GM18858 (cell line): ENCODE measurements at regions not wholly inside any gene's neighbourhood (a gene's known extent, or its start where the extent isn't known, plus 50 kb on each side); places are given as distances from the start of the nearest gene placed in this dataset.

Experiments
- ATAC-seq: cut with Tn5 transposase; IDR thresholded peaks from one replicate; pipeline ENCODE4 v1.9.1; 2021; ENCODE audit not compliant: unreplicated experiment

DNA sequence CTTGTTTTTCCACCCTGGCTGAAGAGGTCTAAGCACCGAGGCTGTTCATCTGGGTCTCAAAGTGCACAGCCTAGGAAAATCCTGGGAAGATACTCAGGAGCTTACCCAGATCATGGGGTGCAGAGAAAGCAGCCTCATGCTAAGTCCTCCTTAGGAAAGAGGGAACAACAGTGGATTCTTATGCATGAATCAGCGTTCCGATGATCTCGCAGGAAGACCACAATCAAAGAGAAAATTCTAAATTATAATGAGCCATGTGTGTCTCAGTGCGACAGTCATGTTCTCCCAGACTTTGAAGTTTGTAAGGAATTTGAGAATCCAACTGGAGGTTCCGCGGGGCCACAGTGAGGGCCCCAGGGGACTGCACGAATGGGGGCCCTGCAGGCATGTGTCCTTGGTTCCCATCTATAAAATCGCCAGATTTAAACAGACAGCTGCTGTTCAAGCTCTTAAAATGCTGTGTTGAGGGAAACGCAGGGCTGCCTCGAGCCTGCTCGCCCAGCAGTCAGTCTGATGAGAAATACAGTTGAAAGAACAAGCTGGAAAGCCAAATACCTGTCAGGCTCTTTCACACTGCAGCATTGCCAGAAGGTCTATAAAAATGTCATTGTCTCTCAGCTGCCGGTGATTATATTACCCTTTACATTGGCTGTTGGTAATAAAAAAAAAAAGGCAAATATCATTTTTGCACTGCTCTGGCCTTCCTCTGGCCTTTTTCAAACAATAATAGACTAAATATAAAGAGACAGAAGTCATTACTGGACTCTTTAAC lies 152.1 kb downstream of the PMP22 start:
- ATAC-seq: no peak

DNA sequence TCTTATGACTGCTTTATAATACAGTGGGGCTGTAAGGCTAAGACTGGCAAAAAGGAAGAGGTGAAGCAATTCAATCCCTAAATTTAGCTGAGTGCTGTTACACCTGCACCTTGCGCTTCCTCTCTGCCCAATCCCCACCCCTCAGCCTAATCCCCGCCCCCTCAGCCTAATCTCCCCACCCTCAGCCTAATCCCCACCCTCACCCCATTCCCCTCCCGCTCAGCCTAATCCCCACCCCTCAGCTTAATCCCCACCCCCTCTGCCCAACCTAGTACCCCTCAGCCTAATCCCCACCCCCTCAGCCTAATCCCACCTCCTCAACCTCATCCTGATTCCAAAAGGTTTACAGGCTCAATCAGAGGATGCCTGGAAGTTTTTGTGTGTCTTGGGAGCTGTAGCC lies 155.5 kb downstream of the PMP22 start:
- no peak for ATAC-seq

DNA sequence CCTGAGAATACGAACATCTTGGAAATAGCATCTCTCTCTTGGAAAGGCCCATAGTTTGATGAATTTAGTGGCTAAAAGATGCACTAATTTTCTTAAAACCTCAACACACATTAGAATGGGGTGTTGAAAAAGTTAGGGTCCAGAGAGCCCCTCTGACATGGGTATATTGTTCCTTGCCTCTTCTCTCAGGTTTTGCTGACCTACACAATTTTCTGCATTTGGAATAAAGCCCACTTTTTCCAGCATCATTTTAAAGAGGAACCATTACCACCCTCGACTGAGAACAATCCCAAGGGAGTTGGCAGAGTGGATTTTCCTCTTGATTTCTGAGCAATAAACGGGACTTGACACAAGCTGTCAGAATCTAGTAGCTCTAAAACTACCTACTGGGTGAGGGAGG lies 156.1 kb downstream of the PMP22 start:
- no peak for ATAC-seq

DNA sequence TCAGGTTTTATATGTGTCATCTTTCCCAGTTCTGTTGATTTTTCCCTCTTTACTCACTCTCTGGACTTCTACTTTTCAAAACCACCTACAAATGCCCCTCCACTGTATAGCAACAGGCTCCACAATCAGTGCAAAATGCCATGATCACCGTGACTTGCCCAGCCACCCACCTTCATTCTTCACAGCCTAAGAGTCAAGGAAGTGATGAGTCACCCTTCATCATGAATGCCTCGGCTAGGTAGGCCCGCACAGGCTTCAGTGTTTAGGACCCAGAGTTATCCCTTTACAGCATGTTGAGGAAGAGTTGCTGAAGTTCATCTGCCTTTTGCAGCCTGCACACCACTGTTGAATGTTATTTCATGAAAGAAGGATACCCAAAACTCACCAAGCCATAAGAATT lies 158.6 kb downstream of the PMP22 start:
- ATAC-seq: no peak

DNA sequence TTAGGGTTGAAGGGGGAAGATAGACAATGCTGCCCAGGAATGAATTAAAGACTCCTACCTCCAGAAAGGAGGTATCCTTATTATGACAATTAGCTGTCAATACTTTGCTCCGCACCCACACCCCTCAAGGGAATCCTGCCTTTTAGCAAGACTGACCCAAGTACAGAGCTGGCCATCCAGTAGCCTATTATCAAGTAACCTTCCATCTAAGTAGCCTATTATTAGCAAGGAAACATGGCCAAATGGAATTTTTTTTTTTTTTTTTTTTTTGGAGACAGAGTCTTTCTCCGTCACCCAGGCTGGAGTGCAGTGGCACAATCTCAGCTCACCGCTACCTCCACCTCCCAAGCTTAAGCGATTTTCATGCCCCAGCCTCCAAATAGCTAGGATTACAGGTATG lies 161.3 kb downstream of the PMP22 start:
- ATAC-seq: no peak

DNA sequence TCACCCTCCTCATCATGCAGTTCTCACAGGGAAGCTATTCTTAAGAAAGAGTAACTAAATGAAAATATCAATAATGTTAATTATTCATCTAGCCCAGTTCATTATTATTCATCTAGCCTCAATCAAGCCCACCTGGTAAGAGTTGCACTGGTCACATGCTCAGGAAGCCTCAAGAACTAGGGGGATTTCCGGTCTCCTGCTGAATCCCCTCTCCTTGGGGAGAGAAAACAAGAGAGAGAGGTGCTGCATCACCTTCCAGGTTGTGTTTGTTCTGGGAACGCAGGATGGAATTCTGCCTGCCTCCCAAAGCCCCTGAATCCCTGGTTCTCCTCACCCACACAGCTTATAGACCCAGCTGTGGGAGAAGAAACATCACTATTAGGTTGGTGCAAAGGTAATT lies 164.0 kb downstream of the PMP22 start:
- ATAC-seq: no peak

DNA sequence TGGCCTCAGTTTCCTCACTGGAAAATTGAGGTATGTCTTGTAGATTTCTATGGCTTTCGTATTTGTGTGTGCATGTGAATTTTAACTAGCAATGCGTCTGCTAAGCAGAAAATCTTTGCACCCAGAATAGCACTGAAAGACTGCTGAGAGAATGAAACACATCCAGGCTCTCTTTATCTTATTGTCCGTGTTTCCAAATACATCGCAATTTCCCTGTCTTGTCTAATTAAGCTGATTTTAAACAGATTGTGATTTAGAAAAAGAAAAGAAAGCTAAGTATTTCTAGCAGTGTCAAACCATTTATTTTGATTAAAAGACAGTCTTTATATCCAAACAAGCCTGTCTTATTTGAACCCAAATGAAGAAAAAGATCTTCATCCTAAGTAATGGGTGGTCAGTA lies 168.6 kb downstream of the PMP22 start:
- ATAC-seq: no peak

DNA sequence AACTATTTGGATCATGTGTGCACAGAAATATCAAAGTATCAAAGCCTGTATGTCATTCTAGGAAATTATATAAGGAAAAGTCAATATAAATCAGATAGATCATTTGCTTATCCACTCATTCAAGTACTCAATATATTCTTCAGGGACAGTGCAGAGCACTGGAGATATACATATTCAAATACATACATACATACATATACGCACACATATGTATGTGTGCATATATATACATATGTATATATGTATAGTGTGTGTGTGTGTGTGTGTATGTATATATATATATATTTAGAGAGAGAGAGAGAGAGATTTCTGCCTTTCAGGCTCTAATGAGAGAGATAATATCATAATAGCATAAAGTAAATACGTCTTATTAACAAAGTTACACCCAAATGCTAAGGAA lies 169.2 kb downstream of the PMP22 start:
- ATAC-seq: no peak

DNA sequence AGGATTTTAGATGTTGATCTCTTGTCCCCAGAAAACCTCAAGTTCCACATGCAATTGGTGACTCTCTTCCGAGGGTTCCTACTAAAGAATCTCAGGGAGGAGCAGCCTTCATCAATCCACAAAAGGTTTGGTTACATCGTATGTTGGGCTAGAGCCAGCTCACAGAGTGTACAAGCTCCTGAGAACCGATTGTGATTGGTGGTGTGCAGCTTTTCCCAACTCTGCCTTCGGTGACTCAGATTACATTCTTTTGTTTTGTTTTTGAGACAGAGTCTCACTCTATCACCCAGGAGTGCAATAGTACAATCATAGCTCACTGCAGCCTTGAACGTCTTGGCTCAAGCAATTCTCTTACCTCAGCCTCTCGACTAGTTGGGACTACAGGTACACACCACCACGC lies 172.4 kb downstream of the PMP22 start:
- ATAC-seq: no peak

DNA sequence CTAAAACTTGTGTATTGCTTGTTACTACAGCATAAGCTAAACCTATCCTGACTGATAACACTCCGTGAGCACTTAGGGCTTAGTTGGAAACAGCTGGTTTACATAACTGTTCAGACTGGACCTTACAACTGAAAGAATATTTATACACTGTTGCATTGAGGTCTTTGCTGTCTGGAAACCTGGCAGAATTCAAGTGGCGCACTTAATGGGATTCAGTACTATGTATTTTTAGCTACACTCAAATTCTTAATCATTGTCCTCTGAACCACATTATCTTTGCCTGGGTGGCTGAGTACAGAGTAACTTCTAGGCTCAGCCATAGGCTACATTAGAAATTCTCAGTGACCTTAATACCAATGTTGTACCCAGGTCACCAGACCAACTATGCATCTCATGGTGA lies 172.9 kb downstream of the PMP22 start:
- no peak for ATAC-seq

DNA sequence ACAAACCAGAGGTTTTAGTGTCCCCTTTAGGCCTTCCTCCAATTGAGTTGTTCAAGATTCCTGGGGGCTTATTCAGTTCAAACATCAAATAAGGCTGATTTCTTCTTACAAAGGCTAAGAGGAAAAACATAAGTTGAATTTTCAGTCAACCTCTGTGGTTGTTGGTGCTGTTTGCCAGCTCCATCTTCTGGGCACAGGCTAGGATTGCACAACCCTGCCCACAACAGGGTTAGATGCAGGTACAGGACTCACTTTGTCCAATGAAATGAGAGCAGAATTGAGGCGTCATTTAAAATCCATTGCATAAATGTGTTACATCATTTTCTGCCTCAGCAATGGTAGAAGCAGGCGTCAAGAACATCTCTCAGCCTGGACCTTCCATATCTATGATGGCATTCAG lies 173.3 kb downstream of the PMP22 start:
- no peak for ATAC-seq

DNA sequence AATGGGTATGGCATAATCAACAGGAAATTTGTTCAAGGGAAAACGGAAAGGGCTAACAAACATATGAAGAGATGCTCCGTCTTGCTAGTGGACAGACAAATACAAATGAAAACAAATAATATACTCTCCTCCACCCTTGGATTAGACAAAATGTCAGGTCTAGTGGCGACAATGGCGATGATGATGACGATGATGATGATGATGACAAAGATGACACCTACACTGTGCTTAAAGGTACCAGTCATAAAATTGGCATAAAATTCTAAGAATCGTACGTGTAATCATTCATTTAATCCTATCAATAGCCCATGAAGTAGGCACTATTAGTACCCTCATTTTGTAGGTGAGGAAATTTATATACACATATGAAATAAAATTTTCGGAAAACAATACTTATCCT lies 174.6 kb downstream of the PMP22 start:
- ATAC-seq: no peak

DNA sequence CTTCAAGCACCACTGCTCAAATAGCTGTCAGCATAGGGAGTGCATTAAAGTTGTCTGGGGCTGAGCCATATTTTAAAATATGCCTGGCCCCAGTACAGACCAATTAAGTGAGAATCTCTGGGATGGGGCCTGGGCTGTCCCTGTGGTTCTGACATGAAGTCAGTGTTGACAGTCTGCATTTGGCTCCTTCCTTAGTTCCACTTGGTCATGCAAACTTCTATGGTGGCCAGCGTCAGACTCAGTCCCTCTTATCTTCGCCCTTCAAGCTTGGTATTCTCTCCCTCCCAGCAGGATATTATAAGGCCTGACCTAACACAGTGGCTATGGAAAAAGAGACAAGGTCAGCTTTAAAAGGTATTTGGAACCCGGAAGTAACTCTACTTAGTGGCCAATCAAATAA lies 177.2 kb downstream of the PMP22 start:
- no peak for ATAC-seq

DNA sequence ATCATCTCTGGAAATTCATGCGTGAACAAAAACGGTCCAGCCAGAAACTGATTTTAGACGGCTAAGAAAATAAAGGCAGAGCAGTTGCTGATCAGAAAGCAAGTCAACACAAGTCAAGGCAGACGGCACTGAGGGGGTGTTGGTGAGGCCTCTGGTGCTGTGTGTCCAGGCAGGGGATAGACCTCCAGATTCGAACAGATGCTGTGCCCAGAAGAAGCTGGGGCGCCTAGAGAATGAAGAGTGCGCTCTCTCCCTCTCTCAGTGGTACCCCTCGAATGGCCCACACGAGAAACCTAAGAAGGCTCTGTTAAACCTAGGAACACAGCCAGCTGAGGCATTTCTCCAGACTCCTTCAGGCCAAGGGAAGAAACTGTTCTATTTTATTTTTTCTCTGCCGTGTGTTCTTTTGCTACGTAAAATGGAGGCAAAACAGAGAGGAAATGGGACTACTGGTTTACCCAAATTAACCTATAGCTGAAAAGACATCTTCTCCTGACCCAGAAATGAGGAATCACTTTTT lies 178.3 kb downstream of the PMP22 start:
- no peak for ATAC-seq

DNA sequence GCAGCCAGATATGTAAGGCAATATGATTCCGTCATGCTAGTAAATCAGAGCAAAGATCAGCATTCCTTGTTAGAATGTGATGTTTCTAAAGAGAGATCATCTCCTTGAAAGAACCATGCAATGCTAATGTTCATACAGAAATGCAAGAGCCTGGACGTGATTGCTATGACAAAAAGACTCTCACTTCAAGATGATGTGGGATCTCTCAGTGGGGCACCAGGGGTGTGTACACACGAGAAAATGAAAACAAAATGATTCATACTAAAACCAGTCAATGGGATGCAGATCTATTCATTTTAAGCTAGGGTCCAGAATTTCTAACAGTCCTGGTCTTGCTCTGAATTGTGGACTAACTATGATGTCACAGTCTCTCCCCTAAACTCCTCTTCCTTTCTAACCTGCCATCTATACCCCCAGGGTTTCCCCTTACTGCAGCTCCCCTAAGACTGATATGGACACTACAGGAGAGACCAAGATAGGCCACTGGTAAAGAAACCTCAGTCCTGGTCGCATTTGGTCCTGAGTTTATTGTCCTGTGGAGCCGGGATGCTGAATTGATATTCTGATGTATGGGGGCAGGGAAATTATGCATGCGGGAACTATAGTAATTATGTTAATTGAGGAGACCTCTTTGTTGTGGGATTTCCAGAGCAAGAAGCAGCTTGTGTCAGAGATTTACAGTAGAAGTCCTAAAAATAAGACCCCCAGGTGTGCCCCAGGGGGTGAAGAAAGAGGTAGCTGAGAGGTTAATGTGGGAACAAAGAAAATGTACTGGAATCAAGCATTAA lies 179.0 kb downstream of the PMP22 start:
- ATAC-seq: no peak

DNA sequence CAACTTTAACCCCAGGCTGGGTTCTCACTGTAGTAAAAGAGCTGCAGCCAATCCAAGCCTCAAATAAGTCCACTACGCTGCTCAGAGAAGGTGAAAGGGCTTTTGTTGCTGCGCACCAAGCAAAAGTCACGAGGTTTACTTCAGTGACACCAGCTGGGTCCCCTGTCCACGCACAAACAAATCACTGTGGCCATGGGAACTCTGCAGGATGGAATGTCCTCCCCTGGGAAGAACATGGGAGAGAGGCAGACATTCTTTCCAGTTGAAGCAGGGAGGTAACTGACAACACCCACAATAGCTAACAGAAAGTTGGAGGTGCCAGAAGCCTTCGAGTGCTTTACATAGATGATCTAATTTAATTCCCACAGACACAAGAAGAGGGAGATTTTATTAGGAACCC lies 181.9 kb downstream of the PMP22 start:
- ATAC-seq: no peak

DNA sequence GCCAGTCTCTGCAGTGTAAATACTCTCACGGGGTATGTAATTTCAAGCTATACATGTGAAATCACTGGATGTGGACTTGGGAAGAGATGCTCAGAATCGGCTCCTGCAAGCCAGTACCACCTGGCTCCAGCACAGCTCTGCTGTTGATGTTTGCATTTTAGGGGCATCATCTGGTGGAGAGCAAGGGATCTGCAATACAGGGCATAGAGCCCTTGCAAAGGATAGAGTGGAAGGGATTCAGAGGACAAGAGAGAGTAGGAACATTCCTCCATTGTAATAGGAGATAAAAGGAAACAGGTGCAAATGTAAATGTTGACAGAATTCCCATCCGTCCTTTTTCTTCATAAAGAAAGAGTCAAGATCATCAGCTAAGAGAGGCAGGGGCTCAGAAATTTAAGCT lies 184.1 kb downstream of the PMP22 start:
- no peak for ATAC-seq

DNA sequence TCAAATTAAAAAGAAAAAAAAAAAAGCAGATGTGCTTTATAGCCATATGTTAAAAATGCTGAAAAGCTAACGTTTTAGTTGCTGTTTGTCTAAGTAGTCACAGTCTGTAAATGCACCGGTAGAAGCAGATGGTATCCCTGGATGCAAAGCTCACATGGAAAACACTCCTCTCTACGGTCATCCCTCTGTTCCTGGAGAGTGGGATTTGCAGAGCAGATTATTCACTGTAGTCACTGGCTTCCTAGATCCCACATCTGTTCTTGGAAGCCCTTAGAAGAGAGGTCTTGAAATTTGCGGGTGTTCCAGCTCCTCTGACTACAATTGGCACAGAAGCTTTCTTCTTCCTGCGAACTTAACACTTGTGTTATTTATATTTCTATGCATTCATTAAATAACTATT lies 186.6 kb downstream of the PMP22 start:
- ATAC-seq: no peak

DNA sequence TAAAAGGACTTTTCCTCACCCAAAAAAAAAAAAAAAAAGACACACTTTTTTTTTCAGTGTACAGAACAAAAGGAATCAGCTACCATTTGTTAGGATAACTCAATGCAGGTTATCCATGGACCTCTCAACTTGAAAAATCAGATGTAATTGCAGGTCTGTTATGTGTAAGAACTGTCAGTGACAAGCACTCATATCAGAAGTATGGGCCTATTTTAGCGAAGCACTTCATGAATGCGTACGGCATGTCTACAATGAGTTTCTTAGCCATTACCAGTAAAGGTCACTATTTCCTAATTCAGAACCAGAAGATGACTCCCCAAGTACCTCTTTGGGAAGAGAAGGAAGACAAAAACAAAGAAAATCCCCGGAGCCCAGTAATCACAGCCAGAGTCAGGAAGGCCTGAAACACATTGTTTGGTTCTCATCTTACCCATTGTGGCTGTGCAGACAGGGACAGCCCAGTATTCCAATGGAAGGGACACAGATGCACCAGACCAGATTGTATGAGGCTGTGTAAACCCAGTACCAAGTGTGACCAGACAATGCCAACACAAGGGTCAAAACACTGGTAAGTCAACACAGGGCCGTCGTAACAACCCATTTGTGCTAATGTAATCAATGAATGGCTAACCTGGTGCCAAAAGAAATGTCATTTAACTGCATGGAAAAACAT lies 188.0 kb downstream of the PMP22 start:
- no peak for ATAC-seq

DNA sequence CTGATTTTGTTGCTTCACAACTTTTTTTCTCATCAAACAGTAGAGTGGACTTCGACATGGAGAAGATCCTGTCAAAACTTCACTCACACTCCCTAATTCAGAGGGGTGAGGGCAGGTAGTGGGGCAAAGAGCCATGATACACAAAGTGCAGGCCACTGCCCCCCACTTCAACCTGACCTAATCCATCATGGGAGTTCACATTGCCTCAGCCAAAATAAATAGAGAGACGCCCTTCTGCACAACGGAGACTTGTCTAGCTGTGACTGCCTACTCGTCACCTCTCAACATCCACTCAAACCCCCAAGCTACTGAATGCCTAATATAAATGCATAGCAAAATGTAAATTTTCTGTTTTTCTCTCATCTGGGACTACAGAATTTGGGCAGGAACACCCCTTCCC lies 213.2 kb downstream of the PMP22 start:
- no peak for ATAC-seq

DNA sequence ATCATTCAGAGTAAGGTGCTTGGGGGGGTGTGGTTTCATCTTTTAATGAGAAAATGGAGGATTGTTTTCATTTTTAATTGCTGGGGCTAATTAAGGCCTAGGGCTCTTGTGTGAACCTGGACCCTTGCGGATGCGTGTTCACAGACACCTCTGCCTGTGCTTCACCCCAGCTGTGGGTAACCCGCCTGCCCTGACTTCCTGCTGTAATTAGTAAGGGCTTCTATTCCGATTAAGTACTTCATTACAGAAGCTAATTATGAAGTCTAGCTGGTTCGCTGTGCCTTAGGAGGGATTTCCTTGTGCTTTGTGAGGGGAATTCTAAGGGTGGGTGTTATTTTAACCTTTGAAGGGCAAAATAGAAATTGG lies 215.3 kb downstream of the PMP22 start:
- ATAC-seq: no peak
